H1 (cell line): ENCODE measurements at regions not wholly inside any gene's neighbourhood (a gene's known extent, or its start where the extent isn't known, plus 50 kb on each side); places are given as distances from the start of the nearest gene placed in this dataset.

ENCODE experiments used
- BRCA1 ChIP-seq: IDR thresholded peaks from 2 replicates; pipeline ENCODE4 v1.6.1; 2012; ENCODE audit warnings: low read depth, low read length, improper control_type of control experiment
- CEBPB ChIP-seq: IDR thresholded peaks from 2 replicates; pipeline ENCODE4 v1.6.1; 2012; ENCODE audit warnings: low read depth, low read length
- CHD1 ChIP-seq: IDR thresholded peaks from 2 replicates; pipeline ENCODE4 v1.6.1; 2012; ENCODE audit warnings: low read depth, low read length, improper control_type of control experiment
- HDAC2 ChIP-seq, 2 experiments: fragments of 300-600 bp in 1 of 2; sonication (generic) in 1 of 2; IDR thresholded peaks; 2 replicates each; pipeline ENCODE4 v1.6.1; 2011 to 2012; ENCODE audit warnings: low read depth in 2 of 2, low read length in 2 of 2, mild to moderate bottlenecking in 2 of 2, moderate library complexity in 2 of 2, borderline replicate concordance in 1 of 2, inconsistent platforms in 1 of 2
- HDAC6 ChIP-seq: IDR thresholded peaks from one replicate; pipeline ENCODE4 v1.7.1; 2012; ENCODE audit warnings: low read depth, mild to moderate bottlenecking, inconsistent platforms, low read length, moderate library complexity
- MAFK ChIP-seq: IDR thresholded peaks from 2 replicates; pipeline ENCODE4 v1.6.1; 2012; ENCODE audit warnings: low read depth, mild to moderate bottlenecking, improper control_type of control experiment, low read length
- POLR2A ChIP-seq, 2 experiments: IDR thresholded peaks; 1 replicate in 1 of 2; 2 replicates in 1 of 2; pipeline ENCODE4 v1.6.1; 2011; ENCODE audit warnings: low read depth in 2 of 2, low read length in 2 of 2, mild to moderate bottlenecking in 2 of 2; ENCODE audit errors: control extremely low read depth in 1 of 2
- RFX5 ChIP-seq: IDR thresholded peaks from 2 replicates; pipeline ENCODE4 v1.6.1; 2011; ENCODE audit warnings: low read depth, low read length, improper control_type of control experiment, borderline replicate concordance
- YY1 ChIP-seq: IDR thresholded peaks from 2 replicates; pipeline ENCODE4 v1.6.1; 2011; ENCODE audit warnings: low read depth, mild to moderate bottlenecking, low read length
- TF ChIP-seq, protein P1 (sequence below), 3 experiments: IDR thresholded peaks; 1 replicate in 2 of 3; 2 replicates in 1 of 3; pipeline versions ENCODE4 v1.5.1 to v1.6.1; 2011; ENCODE audit warnings: low read length in 3 of 3, mild to moderate bottlenecking in 3 of 3, inconsistent platforms in 2 of 3, low read depth in 1 of 3, moderate library complexity in 1 of 3; ENCODE audit not compliant: insufficient read depth in 1 of 3; ENCODE audit errors: control extremely low read depth in 1 of 3
- TF ChIP-seq, protein P2 (sequence below): IDR thresholded peaks from 2 replicates; pipeline ENCODE4 v1.6.1; 2011; ENCODE audit warnings: low read length, improper control_type of control experiment
- TF ChIP-seq, protein P3 (sequence below): IDR thresholded peaks from 2 replicates; pipeline ENCODE4 v1.6.1; 2011; ENCODE audit warnings: low read depth, mild to moderate bottlenecking, low read length; ENCODE audit not compliant: insufficient read depth

DNA sequence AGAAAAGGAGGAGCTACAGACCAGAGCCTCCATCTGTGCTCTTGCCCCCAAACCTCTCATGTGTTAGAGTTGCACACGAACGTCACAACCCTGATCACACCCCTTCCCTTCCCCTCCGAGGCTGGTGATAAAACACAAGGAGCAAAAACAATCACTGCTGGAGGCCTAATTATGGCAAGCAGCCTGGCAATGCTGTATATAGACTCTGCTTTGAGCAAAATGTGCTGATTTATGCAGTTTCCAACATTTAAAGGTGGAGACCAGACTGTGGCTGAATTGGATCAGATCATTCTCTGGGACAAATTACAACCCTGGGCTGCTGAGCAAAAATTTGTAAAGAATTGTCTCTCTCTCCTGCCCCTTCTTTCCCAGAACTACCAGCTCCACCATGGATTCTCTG is 64.6 kb upstream of the SRSF6 start:
- TF ChIP-seq, protein P1, sequence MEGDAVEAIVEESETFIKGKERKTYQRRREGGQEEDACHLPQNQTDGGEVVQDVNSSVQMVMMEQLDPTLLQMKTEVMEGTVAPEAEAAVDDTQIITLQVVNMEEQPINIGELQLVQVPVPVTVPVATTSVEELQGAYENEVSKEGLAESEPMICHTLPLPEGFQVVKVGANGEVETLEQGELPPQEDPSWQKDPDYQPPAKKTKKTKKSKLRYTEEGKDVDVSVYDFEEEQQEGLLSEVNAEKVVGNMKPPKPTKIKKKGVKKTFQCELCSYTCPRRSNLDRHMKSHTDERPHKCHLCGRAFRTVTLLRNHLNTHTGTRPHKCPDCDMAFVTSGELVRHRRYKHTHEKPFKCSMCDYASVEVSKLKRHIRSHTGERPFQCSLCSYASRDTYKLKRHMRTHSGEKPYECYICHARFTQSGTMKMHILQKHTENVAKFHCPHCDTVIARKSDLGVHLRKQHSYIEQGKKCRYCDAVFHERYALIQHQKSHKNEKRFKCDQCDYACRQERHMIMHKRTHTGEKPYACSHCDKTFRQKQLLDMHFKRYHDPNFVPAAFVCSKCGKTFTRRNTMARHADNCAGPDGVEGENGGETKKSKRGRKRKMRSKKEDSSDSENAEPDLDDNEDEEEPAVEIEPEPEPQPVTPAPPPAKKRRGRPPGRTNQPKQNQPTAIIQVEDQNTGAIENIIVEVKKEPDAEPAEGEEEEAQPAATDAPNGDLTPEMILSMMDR (IDR thresholded peaks at IDR 0.05; ENCODE audit: control extremely low read depth in 1 of 3, insufficient read depth in 1 of 3, low read depth in 1 of 3, low read length in 3 of 3) = no peak
- TF ChIP-seq YY1 = no peak
- TF ChIP-seq POLR2A (IDR thresholded peaks at IDR 0.05; ENCODE audit: control extremely low read depth in 1 of 2, low read depth in 2 of 2, low read length in 2 of 2) = no peak
- no peak for TF ChIP-seq HDAC2 (IDR thresholded peaks at IDR 0.05; ENCODE audit: borderline replicate concordance in 1 of 2, low read depth in 2 of 2, low read length in 2 of 2)
- TF ChIP-seq CHD1 = no peak
- TF ChIP-seq RFX5 = no peak
- TF ChIP-seq, protein P2, sequence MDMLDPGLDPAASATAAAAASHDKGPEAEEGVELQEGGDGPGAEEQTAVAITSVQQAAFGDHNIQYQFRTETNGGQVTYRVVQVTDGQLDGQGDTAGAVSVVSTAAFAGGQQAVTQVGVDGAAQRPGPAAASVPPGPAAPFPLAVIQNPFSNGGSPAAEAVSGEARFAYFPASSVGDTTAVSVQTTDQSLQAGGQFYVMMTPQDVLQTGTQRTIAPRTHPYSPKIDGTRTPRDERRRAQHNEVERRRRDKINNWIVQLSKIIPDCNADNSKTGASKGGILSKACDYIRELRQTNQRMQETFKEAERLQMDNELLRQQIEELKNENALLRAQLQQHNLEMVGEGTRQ = no peak
- TF ChIP-seq, protein P3, sequence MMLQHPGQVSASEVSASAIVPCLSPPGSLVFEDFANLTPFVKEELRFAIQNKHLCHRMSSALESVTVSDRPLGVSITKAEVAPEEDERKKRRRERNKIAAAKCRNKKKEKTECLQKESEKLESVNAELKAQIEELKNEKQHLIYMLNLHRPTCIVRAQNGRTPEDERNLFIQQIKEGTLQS = no peak
- TF ChIP-seq MAFK = no peak
- TF ChIP-seq CEBPB = no peak
- TF ChIP-seq BRCA1 = no peak
- TF ChIP-seq HDAC6 = no peak
